ENCODE measurements at regions not wholly inside any gene's neighbourhood (a gene's known extent, or its start where the extent isn't known, plus 50 kb on each side); places are given as distances from the start of the nearest gene placed in this dataset.

GRCh38 chr5:120258123-120258522, 206.0 kb upstream of the PRR16 start:
- no peaks in the 10 kb centered on the region for H3K4me1 ChIP-seq (ENCODE audit: insufficient read depth, low read length)
- no peak for TF ChIP-seq EZH2 (IDR thresholded peaks at IDR 0.05; ENCODE audit: borderline replicate concordance, low read depth, low read length, severe bottlenecking)
- no peak for TF ChIP-seq CTCF (IDR thresholded peaks at IDR 0.05; ENCODE audit: borderline replicate concordance, extremely low read depth, low read length, poor library complexity, severe bottlenecking)
- ATAC-seq (ENCODE audit: insufficient read depth, low read depth), result no peak
- DNase-seq, result no peak
- no peak overlapping the region for H2AFZ ChIP-seq (ENCODE audit: low read depth, low read length)
- no peaks in the 10 kb centered on the region for H4K20me1 ChIP-seq (ENCODE audit: insufficient read depth, low read length)
- no peak overlapping the region for H3K4me3 ChIP-seq (ENCODE audit: low read depth in 1 of 2, low read length in 2 of 2)
- H3K9ac ChIP-seq (ENCODE audit: low read depth, low read length), result no peak overlapping the region
- H3K4me2 ChIP-seq (ENCODE audit: insufficient read depth, low read length), result no peak overlapping the region
- no peaks in the 10 kb centered on the region for H3K27me3 ChIP-seq (ENCODE audit: insufficient read depth, low read length, poor library complexity)
- H3K9me3 ChIP-seq (ENCODE audit: insufficient read depth, low read length, severe bottlenecking), result no peaks in the 10 kb centered on the region
- H3K36me3 ChIP-seq (ENCODE audit: insufficient read depth, low read length), result no peaks in the 10 kb centered on the region
- no peak overlapping the region for H3K27ac ChIP-seq (ENCODE audit: low read length)
- H3K79me2 ChIP-seq (ENCODE audit: insufficient read depth, low read length), result no peaks in the 10 kb centered on the region

- no peak for ATAC-seq (ENCODE audit: insufficient read depth, low read depth)
- Histone ChIP-seq H3K27ac (ENCODE audit: low read length) (no peak overlapping the region), H3K27me3 (ENCODE audit: insufficient read depth, low read length, poor library complexity) (no peaks in the 10 kb centered on the region), H3K36me3 (ENCODE audit: insufficient read depth, low read length) (no peaks in the 10 kb centered on the region), H3K9me3 (ENCODE audit: insufficient read depth, low read length, severe bottlenecking) (no peaks in the 10 kb centered on the region), H3K9ac (ENCODE audit: low read depth, low read length) (no peak overlapping the region), H3K4me1 (ENCODE audit: insufficient read depth, low read length) (no peaks in the 10 kb centered on the region), H4K20me1 (ENCODE audit: insufficient read depth, low read length) (no peaks in the 10 kb centered on the region), H2AFZ (ENCODE audit: low read depth, low read length) (no peak overlapping the region), H3K4me3 (ENCODE audit: low read depth in 1 of 2, low read length in 2 of 2) (no peak overlapping the region), H3K4me2 (ENCODE audit: insufficient read depth, low read length) (no peak overlapping the region), H3K79me2 (ENCODE audit: insufficient read depth, low read length) (no peaks in the 10 kb centered on the region)
- TF ChIP-seq EZH2 (IDR thresholded peaks at IDR 0.05; ENCODE audit: borderline replicate concordance, low read depth, low read length, severe bottlenecking) (no peak), CTCF (IDR thresholded peaks at IDR 0.05; ENCODE audit: borderline replicate concordance, extremely low read depth, low read length, poor library complexity, severe bottlenecking) (no peak)
- no peak for DNase-seq
Measured at GRCh38 chr5:120260651-120261050, 203.4 kb upstream of the PRR16 start.

GRCh38 chr5:120270498-120270897, 193.6 kb upstream of the PRR16 start:
- no peak overlapping the region for H3K4me3 ChIP-seq (ENCODE audit: low read depth in 1 of 2, low read length in 2 of 2)
- H4K20me1 ChIP-seq (ENCODE audit: insufficient read depth, low read length), result no peaks in the 10 kb centered on the region
- peak overlapping the region; percentile 1; the same call in 1 of the 2 replicates for H2AFZ ChIP-seq (ENCODE audit: low read depth, low read length)
- H3K27ac ChIP-seq (ENCODE audit: low read length), result no peak overlapping the region
- TF ChIP-seq EZH2 (IDR thresholded peaks at IDR 0.05; ENCODE audit: borderline replicate concordance, low read depth, low read length, severe bottlenecking) (no peak), CTCF (IDR thresholded peaks at IDR 0.05; ENCODE audit: borderline replicate concordance, extremely low read depth, low read length, poor library complexity, severe bottlenecking) (no peak)
- no peaks in the 10 kb centered on the region for H3K79me2 ChIP-seq (ENCODE audit: insufficient read depth, low read length)
- H3K4me1 ChIP-seq (ENCODE audit: insufficient read depth, low read length), result no peaks in the 10 kb centered on the region
- no peaks in the 10 kb centered on the region for H3K27me3 ChIP-seq (ENCODE audit: insufficient read depth, low read length, poor library complexity)
- no peaks in the 10 kb centered on the region for H3K36me3 ChIP-seq (ENCODE audit: insufficient read depth, low read length)
- no peak overlapping the region for H3K9ac ChIP-seq (ENCODE audit: low read depth, low read length)
- ATAC-seq (ENCODE audit: insufficient read depth, low read depth) (no peak), DNase-seq (no peak)
- H3K4me2 ChIP-seq (ENCODE audit: insufficient read depth, low read length), result no peak overlapping the region
- no peaks in the 10 kb centered on the region for H3K9me3 ChIP-seq (ENCODE audit: insufficient read depth, low read length, severe bottlenecking)

GRCh38 chr5:120293796-120294195, 170.3 kb upstream of the PRR16 start:
- Histone ChIP-seq H3K9ac (ENCODE audit: low read depth, low read length) (no peak overlapping the region), H3K4me1 (ENCODE audit: insufficient read depth, low read length) (no peaks in the 10 kb centered on the region), H3K79me2 (ENCODE audit: insufficient read depth, low read length) (no peaks in the 10 kb centered on the region), H4K20me1 (ENCODE audit: insufficient read depth, low read length) (no peaks in the 10 kb centered on the region), H3K27ac (ENCODE audit: low read length) (no peak overlapping the region), H3K36me3 (ENCODE audit: insufficient read depth, low read length) (no peaks in the 10 kb centered on the region), H3K4me3 (ENCODE audit: low read depth in 1 of 2, low read length in 2 of 2) (no peak overlapping the region), H3K9me3 (ENCODE audit: insufficient read depth, low read length, severe bottlenecking) (no peaks in the 10 kb centered on the region), H3K4me2 (ENCODE audit: insufficient read depth, low read length) (no peak overlapping the region), H2AFZ (ENCODE audit: low read depth, low read length) (no peak overlapping the region), H3K27me3 (ENCODE audit: insufficient read depth, low read length, poor library complexity) (no peaks in the 10 kb centered on the region)
- ATAC-seq (ENCODE audit: insufficient read depth, low read depth) (no peak), DNase-seq (no peak)
- TF ChIP-seq EZH2 (IDR thresholded peaks at IDR 0.05; ENCODE audit: borderline replicate concordance, low read depth, low read length, severe bottlenecking) (no peak), CTCF (IDR thresholded peaks at IDR 0.05; ENCODE audit: borderline replicate concordance, extremely low read depth, low read length, poor library complexity, severe bottlenecking) (no peak)
